Thoracic aorta (tissue), 2 donors: ENCODE measurements at regions not wholly inside any gene's neighbourhood (a gene's known extent, or its start where the extent isn't known, plus 50 kb on each side); places are given as distances from the start of the nearest gene placed in this dataset.
A peak's percentile ranks its signal among the peaks of the same experiment; 100 is the strongest.

Source experiments
- ATAC-seq: fragments of 150-250 bp; one replicate; pipeline ENCODE4 v1.8.0; 2017; ENCODE audit warnings: low read depth; ENCODE audit not compliant: insufficient number of reproducible peaks, low FRiP score
- DNase-seq: peaks from one replicate; pipeline ENCODE4 v3.0.0-alpha.2; 2020; ENCODE audit warnings: low spot score
- H3K27ac ChIP-seq, 2 donors: fragments of 200-600 bp; sonication (generic); 1 replicate in 1 of 2; 2 replicates in 1 of 2; pipeline ENCODE4 v1.5.1; 2016; ENCODE audit warnings: mild to moderate bottlenecking in 2 of 2, moderate library complexity in 2 of 2
- H3K27me3 ChIP-seq: fragments of 200-600 bp; sonication (generic); replicated peaks from 2 replicates; pipeline ENCODE4 v1.6.0; 2016; ENCODE audit warnings: mild to moderate bottlenecking; ENCODE audit not compliant: insufficient read depth
- H3K36me3 ChIP-seq: fragments of 200-600 bp; sonication (generic); one replicate; pipeline ENCODE4 v1.5.1; 2016
- H3K4me1 ChIP-seq, 2 donors: fragments of 200-600 bp; sonication (generic); 1 replicate in 1 of 2; 2 replicates in 1 of 2; pipeline versions ENCODE4 v1.5.1 to v1.6.0; 2016; ENCODE audit warnings: low read depth in 2 of 2, mild to moderate bottlenecking in 1 of 2; ENCODE audit not compliant: control insufficient read depth in 1 of 2
- H3K4me3 ChIP-seq: fragments of 200-600 bp; sonication (generic); 2 replicates; pipeline ENCODE4 v1.5.1; 2016; ENCODE audit warnings: mild to moderate bottlenecking
- H3K9me3 ChIP-seq: fragments of 200-600 bp; sonication (generic); 2 replicates; pipeline ENCODE4 v1.5.1; 2016
- CTCF ChIP-seq: fragments of 200-600 bp; sonication (generic); IDR thresholded peaks from one replicate; pipeline ENCODE4 v1.5.1; 2019; ENCODE audit warnings: antibody characterized with exemption

GRCh38 chr3:110569073-110569472 lies 502.5 kb upstream of the NECTIN3 start:
- Histone ChIP-seq H3K4me3 (no peak overlapping the region), H3K27ac (no peak overlapping the region), H3K4me1 (no peaks in the 10 kb centered on the region), H3K36me3 (no peaks in the 10 kb centered on the region), H3K9me3 (no peaks in the 10 kb centered on the region), H3K27me3 (no peaks in the 10 kb centered on the region)
- TF ChIP-seq CTCF: no peak
- no peak for ATAC-seq
- DNase-seq: no peak

- TF ChIP-seq CTCF: no peak
- DNase-seq (no peak), ATAC-seq (no peak)
- no peaks in the 10 kb centered on the region for H3K9me3 ChIP-seq
- H3K4me1 ChIP-seq: peaks cover 5 to 9% of the 10 kb centered on the region in 2 donors
- H3K4me3 ChIP-seq: no peak overlapping the region
- no peak overlapping the region for H3K27ac ChIP-seq
- H3K36me3 ChIP-seq: no peaks in the 10 kb centered on the region
- H3K27me3 ChIP-seq: no peaks in the 10 kb centered on the region
These were observed 495.9 kb upstream of the NECTIN3 start for GRCh38 chr3:110575702-110576101.

GRCh38 chr3:110576960-110577359 lies 494.7 kb upstream of the NECTIN3 start:
- no peak overlapping the region for H3K4me3 ChIP-seq
- H3K9me3 ChIP-seq: no peaks in the 10 kb centered on the region
- H3K36me3 ChIP-seq: no peaks in the 10 kb centered on the region
- H3K27me3 ChIP-seq: no peaks in the 10 kb centered on the region
- DNase-seq (no peak), ATAC-seq (peak; percentile 76)
- no peak for TF ChIP-seq CTCF
- peaks cover 5 to 9% of the 10 kb centered on the region in 2 donors for H3K4me1 ChIP-seq
- H3K27ac ChIP-seq: no peak overlapping the region

DNA sequence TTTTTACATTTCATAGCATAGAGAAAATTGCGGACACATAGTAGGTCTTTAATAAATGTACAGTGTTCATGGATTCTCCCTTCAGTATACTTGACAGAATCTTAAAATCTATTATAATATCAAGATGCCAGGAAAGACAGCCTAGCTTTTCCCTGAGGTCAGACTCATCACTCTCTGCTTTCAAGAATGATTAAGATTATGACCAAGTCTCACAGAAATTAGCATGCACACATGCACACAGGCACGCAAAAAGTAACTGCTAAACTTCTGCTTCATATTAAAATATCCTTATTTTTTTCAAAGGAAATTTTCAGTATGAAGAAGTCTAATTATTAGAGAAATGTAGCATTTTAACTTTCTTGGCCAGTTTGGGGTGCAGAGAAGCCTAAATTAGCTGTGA lies 493.8 kb upstream of the NECTIN3 start:
- H3K36me3 ChIP-seq: no peaks in the 10 kb centered on the region
- H3K9me3 ChIP-seq: no peaks in the 10 kb centered on the region
- no peak overlapping the region for H3K4me3 ChIP-seq
- TF ChIP-seq CTCF: no peak
- no peak for DNase-seq
- H3K4me1 ChIP-seq: peaks cover 5 to 9% of the 10 kb centered on the region in 2 donors
- no peak overlapping the region for H3K27ac ChIP-seq
- ATAC-seq: no peak
- no peaks in the 10 kb centered on the region for H3K27me3 ChIP-seq

DNA sequence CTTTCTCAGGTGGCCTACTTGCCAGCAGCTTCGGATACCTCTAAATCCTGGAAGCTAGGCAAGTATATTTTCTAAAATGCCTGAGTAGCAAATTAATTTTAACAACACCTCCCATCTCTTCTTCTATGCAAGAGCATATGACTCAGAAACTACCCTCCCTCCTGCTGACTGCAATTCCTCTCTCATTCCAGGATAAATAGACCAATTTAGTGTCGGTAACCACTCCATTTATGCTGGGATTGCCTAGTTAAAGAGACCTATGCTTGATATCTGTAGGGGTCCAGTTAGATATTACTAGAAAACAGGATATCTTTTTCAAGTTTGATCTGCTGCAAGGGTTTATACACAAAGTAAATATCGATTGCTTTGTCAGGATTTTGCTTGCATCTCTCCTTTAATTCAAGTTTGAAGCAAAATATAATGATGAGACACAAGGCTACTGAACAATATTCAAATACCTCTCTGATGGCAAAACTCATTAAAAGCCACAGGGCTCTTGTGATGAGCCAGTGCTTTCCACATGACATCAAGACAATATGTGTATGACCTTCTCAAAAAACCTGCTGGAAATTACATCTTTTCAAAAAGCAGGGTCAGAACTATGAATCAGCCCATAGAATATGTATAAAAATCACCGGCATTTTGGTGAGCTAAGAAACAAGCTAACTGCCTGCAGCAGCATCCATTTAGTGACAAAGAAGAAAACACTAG lies 491.6 kb upstream of the NECTIN3 start:
- ATAC-seq: no peak
- TF ChIP-seq CTCF: no peak
- H3K4me3 ChIP-seq: no peak overlapping the region

More for the DNA sequence above, 491.6 kb upstream of the NECTIN3 start:
- Histone ChIP-seq H3K9me3 (no peaks in the 10 kb centered on the region), H3K27ac (no peak overlapping the region), H3K4me1 (peaks cover 5 to 9% of the 10 kb centered on the region in 2 donors), H3K27me3 (no peaks in the 10 kb centered on the region), H3K36me3 (no peaks in the 10 kb centered on the region)
- DNase-seq: no peak
